ELR (cell line): ENCODE measurements at regions not wholly inside any gene's neighbourhood (a gene's known extent, or its start where the extent isn't known, plus 50 kb on each side); places are given as distances from the start of the nearest gene placed in this dataset.

Experiments
- DNase-seq: peaks from one replicate; pipeline ENCODE4 v3.0.0-alpha.2; 2015; ENCODE audit warnings: low read depth

DNA sequence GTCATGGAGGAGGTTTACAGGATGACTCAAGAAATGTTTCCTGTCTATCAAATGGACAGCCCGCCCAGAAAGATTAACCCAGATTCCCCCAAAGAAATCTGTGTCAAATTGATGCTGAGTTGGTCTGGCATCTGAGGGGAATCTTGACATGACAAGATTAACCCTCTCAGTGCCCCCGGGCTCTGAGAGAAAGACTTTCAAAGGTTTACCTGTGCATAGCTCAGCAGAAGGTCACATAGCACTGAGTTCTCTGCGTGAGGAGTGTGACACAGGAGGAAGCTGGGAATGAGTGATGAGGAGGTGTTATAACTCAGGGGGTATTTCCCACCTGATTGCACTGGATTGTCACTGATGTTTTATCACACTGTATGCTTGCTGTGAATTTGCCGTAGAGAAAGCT, 601.2 kb downstream of the DHX35 start:
- no peak for DNase-seq

DNA sequence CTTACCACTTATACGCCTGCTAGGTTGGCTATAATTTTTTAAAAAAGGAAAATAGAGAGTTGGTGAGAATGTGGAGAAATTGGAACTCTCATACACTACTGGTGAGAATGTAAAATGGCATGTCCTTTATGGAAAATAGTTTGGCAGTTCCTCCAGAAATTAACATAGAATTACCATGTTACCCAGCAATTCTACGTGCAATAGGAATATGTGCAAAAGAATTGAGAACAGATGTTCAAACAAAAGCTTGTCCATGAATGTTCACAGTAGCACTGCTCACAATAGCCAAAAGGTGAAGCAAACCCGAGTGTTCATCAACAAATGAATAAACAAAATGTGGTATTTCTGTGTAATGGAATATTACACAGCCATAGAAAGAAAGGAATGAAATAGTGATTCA, 592.2 kb downstream of the DHX35 start:
- no peak for DNase-seq

DNA sequence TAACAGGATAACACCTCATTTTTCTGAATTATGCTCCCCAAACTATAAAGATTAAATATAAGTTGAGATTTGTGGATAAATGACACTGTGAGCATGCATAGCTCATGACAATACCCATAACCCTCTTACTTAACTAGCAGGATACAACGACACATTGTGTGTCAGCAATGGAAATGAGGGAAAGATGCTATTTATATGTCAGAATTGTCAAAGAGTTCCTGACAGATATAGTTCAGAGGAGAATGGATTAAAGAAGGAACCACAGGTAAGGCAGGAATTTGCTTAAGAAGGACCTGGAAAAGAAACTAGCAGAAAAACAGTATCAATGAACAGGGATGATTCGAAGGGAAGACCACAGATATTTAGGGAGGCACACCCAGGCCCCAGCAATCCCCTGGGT, 591.0 kb downstream of the DHX35 start:
- no peak for DNase-seq

DNA sequence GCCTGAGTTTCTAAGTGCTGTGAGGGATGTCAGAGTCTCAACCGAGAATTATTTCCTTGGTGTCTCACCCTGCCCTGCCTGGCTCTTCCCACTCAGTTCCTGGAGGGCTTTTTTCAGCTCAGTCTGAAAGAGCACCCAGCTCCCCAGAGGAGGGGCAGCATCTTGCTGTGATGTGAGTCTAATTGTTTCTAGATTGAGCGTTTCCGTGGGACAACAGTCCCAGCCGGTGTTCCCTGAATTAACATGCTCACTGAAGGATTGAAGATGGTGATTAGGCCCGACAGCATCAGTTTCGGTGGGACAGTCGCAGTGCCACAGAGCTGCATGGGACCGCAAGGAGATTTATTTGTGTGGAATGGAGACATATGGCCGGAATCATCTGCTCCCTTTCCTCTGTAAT, 587.6 kb downstream of the DHX35 start:
- no peak for DNase-seq

DNA sequence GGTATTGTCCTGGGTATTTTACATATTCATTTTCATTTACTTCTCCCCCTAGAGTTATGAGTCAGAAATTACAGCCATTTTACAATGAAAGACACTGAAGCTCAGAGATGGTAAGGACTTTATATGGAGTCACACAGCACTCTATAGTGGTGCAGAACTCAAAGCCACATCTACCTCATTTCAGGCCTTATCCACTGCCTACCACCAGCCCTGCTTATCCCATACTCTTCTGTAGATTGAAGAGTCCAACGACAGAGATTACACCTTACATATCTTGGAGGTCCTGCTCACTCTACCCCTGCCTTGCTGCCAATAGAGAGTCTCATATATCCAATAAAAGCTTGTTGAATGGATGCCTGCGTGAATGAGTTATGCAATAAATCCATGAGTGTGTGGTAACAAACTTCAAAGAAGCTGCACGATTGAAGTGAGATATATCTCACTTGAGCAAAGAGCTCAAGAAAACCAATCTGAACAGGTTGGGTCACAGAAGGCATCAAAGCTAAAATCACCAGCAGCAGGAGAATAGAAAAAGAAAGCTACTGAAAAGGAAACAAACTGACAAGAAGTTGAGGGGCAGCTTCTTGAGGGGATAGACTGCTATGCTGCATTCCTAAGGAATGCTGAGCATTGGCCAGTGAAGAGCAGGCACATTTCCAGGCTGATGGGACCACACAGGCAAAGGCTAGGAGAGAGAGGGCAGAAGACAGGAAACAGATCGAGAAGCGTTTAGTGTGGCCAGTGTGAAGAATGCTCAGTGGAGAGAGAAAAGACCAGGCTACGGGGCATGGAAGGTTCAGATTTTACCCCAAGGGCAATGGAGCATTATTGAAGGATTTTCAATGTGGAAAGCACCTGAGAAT, 585.6 kb downstream of the DHX35 start:
- no peak for DNase-seq

DNA sequence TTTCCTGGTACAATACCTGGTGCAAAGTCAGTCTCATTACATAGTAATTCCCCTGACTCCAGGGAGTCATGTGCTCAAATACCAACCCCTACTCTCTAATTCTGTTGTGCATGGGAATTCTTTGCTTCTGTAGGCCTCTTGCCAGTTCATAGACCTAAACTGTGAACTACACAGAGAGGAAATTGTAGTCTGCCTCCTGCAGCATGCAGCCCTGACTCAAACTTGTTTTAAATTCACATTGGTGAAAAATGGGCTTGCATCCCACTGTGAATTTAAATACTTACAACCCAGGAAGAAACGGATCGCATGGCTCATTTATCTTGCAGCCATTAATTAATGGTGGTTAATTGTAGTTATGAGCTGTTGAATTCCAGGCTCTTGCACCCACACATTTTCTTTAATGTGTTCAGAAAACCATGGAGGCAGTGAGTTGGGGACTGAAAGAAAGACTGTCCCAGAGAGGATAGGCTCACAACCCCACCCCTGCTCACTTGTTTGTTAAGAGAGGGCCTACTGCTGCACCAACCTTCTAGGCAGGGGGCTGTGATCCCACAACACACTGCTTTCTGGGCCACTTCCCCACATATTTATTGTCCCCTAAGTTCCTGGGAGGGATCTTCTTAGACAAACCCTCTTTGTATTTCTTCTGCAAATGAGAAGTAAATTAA, 579.1 kb downstream of the DHX35 start:
- no peak for DNase-seq

DNA sequence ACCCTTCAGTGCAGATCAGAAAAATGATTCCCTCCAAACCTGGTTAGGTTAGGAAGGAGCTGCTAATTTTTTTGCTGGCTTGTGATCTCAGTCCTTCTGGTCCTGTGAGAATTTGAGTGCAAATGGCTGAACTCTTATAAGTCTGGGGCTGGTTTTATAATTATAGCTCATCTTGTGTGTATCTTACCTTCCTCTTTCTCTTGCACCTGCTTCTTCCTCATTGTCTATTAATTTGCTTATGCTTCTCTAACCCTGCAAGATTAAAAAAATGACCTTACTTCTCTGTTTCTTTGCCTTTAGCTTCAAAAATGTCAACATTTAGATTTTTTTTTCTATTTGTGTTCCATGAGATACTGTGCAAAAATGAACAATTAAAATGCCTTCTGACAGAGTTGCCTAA, 576.2 kb downstream of the DHX35 start:
- DNase-seq = no peak

DNA sequence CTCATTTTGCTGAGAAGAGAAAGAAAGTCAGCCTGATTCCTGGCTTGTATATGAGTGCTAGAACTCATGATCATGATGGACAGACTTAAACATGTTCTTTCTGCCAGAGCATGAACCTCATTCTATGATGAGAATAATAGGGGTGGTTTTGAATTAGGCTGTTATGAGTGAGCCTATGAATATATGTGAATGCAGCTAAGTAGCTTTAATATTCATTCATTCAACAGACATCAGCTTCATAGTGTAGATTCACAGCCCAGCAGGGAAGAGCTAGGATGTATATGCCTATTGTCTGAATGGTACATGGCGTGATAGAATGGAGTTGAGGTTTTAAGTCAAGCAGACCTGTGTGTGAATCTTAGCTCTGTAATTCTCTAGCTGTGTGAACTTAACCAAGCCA, 573.2 kb downstream of the DHX35 start:
- DNase-seq = no peak

DNA sequence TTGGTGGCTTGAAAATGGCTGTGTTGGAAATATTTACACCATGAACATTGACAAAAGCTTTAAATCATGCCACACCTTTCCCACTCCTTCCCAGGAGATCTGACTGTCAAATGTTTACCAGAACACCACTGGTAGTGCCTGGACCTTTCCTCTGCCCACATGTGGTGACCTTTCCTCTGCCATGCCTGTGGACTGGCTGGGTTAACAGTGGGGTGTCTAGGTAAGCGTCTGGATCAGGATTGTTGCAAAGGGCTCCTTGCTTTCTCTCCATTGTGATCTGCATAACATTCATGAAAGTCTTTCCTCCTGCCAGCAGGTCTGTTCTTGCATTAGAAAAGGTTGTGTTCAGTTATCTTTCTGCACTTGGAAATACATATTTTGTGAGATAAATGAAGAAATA, 572.7 kb downstream of the DHX35 start:
- DNase-seq = no peak

DNA sequence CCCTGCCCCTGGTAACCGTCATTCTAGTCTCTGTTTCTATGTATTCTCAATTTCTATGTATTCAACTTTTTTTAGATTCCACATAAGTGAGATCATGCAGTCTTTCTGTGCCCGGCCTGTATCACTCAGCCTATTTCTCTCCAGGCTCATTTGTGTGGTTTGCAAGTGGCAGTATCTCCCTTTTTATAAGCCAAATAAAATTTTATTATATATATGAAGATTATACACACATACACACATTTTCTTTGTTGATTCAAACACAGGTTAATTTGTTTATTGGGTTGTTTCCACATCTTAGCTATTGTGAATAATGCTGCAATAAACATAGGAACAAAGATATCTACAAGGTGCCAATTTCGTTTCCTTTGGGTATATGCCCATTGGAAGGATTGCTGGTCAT, 571.7 kb downstream of the DHX35 start:
- DNase-seq = no peak

DNA sequence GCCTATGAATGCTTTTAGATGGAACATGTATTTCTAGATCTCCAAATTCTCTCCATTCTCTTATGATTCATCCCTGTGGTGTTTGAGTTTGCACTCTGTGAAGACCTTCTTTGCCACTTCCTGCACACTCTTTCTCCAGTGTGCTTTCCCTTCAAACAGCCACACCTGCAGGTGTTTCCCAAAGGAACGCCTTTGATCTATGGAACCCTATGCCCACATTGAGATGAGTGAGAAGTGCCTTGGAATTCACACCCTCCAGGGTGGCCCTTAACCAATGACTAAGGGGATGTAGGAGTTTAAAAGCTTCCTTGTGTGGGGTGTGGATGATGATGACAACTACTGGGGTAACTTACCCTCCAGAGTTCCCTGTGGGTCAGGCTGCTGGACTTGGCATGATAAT, 570.1 kb downstream of the DHX35 start:
- DNase-seq = no peak

DNA sequence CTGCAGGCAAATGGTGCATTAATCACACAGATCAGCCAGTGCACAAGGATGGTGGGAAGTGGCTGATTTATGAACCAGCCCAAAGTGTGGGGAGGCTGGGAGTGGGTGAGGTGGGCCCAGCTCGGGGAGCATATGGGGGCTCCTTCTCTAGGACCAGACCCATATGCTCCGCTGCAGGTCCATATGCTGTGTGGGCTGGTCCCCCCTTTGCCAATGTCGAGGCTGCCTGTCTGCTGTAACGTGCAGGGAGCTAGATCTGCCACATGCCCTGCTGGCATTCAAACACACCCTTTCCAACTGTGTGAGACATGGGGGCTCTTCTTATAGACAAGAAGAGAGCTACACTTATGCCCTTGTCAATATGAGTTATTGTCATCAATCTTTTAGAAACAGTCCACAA, 566.3 kb downstream of the DHX35 start:
- DNase-seq = no peak

DNA sequence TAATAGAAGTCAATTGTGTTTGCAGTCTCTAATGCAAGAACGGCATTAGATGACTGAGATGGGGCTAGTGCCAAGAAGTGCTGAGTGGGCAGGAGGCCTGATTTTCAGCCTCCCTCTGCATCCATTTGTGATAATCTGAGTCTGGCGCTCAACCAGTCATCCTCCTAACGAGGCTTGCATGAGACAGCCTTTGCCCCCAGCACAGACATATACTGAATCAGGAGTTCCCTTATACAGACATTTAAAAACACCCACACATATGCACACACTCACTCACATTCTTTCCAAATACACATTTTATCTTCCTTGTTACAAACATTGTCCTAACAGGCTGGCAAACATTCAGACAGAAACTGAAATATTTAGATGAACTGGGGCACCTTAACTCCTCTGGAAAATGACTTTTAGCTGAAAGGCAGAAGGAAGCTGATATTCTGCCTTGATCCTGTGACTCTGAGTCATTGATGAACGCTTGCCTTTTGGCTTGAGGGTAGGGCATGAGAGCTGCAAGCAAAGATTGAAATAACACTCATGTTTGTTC, 562.3 kb downstream of the DHX35 start:
- DNase-seq = no peak

DNA sequence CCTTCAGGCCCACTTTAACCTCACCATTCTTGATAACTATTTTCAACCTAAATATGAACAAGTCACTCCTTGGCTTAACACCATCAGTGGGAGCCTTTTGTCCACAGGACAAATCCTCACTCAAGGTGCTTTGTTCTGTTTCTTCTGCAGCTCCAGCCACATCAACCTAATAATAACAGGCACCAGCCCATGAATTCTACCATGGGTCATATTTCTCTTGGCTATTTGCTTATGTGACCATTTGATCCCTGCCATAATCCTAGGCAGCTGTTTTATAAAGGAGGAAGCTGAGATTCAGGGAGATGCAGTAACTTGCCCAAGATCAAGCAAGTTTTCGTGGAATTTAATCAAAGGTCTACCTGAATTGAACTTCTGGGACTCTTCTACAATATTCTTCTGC, 561.3 kb downstream of the DHX35 start:
- DNase-seq = no peak

DNA sequence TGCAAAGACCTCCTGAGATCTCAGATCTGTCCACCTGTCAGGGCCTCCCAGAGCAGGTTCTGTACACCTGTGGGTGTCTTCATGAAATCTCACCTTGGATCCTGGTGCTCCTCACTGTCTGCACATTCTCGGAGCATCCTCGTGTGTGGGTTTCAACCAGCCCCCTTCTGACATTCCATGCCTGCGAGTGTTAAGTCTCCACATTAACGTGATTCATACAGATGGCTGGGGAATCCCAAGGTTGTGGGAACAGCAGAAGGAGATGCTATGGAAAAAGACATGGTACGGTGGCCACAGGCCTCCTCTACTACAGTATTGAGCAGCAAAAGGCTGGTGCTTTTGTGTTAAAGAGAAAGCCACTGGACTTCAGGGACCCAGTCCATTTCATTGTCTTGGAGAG, 556.5 kb downstream of the DHX35 start:
- no peak for DNase-seq

DNA sequence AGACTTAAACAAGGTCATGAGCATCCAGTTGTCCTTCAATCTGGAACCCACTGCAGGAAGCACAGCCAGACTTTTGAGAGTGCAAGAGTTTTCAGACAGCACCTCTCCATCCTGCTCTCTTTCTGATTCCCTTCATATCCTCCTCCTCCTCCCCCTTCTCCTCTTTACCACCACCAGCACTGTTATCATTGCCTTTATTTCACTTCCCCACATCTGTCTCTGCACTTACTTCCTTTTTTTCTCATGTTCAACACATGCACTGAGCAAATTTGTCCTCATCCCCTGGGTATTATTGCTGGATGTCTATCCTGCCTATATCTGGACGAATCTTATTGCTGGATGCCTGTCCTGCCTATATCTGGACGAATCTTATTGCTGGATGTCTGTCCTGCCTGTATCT, 554.8 kb downstream of the DHX35 start:
- no peak for DNase-seq

DNA sequence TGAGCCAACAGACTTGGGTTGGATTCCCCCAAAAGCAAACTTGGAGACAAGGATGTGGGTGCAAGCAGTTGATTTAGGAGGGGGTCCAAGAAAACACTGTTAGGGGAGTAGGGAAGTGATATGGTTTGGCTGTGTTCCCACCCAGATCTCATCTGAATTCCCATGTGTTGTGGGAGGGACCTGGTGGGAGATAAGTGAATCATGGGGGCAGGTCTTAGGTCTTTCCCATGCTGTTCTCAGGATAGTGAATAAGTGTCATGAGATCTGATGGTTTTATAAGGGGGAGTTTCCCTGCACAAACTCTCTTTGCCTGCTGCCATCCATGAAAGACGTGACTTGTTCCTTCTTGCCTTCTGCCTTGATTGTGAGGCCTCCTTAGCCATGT, 542.6 kb downstream of the DHX35 start:
- DNase-seq = no peak

DNA sequence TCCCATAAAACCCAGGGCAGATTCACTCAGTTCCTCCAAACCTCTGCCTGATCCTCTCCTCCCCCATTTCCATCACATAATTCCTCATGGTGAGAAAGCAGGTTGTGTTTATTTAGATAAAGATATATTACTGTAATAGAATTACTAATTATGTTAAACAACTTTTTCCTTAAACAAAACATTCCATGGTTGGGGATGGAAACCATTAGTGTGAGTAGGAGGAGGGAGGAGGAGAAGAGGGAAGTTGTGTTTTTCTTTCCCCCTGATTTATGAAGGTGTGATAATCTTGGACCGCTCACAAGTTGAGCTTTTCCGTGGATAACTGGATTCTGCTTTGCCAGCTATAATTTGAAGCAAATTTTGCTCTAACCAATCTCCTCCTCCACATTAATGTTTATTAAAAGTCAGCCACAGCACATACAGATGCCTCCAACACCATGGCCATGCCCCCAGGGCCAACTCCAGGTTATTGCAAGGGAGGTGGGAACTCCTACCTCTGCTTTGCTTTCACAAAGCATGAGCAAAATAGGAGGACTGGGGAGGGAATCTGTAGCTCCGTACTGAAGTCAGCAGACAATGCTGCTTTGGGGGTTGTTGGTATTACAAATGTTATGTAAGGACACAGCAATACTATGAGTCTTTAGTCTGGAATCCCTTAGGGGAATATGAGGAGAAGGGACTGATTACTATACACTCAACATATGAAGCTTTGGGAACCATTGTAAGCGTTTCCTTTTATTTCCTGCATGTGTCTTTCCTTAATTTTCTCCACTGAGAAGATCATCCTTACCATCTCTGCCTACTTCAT, 542.0 kb downstream of the DHX35 start:
- DNase-seq = no peak

DNA sequence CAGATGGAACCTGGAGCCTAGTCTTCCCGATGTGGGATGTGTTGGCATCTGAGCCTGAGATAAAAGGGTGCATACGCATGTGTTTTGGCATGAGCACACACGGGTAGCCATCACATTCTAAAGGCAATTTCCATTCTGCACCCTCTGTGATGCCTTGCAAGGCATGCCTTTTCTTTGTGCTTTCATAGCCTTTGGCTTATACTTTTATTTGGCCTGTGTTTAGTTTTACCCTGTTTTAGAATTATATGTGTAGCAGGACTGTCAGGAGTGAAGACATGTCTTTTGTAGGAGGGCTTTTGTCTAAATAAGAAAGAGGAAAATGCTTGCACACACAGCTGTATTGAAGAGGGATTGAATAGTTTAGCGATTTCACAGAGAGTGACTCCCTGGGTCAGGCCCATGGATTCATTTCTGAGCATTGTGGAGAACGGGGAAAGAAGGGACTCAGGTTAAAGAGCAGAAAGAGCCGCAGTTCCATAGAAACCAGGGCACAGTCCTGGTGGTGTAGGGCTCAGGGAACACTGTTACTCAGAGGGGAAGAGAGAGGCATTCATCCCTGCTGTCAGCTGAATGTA, 530.2 kb downstream of the DHX35 start:
- DNase-seq = no peak

DNA sequence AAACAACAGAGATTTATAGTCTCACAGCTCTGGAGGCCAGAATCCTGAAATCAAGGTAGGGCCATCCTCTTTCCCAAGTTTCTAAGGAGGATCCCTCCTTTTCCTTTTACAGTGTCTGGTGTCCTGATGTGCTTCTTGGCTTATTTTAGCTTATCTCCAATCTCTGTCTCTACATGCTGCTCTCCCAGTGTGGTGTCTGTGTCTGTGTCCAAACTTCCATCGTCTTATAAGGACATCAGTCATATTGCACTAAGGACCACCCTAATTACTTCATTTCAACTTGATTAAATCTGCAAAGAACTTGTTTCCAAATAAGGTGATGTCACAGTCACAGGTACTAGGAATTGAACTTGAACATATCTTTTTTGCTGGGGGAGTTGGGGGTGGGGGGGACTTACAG, 529.6 kb downstream of the DHX35 start:
- DNase-seq = no peak

DNA sequence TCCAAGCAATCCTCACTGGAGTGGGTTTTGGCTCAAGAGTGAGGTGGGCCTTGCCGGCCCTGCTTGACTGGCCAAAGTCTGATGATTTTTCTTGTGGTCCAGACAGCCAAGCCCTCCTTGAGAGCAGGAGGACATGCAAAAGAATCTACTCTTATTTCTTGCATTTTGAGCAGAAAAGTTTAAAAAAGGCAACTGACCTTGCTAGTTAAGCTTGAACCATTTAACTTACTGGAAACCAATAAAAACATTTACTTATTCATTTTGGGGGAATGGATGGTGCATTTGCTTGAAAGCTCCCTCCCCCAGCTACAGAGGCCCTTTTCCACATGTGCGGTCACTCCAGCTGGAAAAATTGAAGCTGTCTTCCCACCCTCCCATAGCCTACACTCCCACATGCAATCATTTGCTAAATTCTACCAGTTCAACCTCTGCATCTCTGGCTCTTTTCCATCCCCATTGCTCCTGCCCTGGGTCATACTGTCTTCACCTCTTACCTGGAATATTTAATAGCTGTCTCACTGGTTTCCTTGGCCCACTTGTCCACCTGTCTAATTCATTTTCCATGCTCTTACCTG, 527.9 kb downstream of the DHX35 start:
- no peak for DNase-seq
